Dermis microvascular lymphatic vessel endothelial cell (primary cell): ENCODE measurements at regions not wholly inside any gene's neighbourhood (a gene's known extent, or its start where the extent isn't known, plus 50 kb on each side); places are given as distances from the start of the nearest gene placed in this dataset.

Experiments used
- DNase-seq, 2 donors: peaks; one replicate each; pipeline versions ENCODE4 v3.0.0 to v3.0.0-alpha.2; 2010; ENCODE audit warnings: low read depth in 2 of 2

DNA sequence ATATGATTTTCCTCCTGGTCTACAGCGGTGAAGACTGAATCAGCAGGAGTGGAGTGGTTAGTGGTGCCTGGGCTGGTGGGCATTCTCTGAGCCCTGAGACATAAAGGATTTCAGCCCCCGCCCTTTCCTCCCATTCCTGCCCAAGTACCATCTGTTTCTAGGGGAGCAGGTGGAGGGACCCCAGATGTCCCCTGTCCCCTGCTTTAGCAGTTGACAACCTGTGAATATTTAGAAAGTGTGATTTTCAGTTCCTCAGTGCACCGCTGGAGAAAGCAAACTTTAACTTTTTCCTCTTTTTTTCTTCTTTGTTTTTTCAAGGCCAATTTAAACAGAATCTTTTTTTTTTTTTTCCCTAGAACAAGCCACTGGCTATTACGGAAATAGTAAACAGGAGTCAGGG lies 163.8 kb upstream of the MYL2 start:
- no peak for DNase-seq

DNA sequence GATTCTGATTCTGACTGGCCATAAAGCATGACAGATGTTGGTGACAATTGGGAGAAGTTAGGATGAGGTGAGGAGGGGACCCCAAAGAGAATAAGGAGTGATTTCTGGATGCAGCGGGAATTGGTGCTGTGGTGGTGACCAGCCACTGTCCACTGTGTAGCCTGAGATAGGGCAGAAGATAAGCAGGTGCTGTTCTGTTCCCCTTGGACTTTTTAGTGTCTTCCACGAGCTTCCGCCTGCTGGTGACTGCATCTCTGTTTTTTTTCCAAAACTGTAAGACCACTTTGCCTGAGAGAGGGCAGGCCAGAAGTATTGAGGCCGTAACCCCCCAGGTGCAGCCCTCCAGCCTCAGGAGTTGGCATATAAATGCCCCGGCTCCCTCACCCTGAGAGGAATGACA lies 161.2 kb upstream of the MYL2 start:
- no peak for DNase-seq

DNA sequence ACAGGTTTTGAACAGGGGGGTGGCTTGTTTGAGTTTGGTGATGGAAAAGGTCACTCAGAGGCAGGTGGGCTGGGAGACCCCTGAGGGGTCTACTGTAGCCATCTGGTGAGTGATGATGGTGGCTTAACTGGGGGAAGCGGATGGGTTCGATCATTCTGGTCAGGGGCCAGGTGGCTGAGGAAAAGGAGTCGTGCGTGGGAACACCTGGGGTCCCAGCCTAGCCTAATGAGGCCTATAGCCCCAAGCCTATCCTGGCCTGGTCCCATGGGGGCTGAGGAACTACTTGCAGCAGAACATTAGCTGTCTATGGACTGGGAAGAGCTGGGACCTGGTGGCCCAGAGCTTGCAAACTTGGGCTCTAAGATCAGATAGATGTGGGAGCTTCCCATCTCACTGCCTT lies 158.4 kb upstream of the MYL2 start:
- DNase-seq: no peak

DNA sequence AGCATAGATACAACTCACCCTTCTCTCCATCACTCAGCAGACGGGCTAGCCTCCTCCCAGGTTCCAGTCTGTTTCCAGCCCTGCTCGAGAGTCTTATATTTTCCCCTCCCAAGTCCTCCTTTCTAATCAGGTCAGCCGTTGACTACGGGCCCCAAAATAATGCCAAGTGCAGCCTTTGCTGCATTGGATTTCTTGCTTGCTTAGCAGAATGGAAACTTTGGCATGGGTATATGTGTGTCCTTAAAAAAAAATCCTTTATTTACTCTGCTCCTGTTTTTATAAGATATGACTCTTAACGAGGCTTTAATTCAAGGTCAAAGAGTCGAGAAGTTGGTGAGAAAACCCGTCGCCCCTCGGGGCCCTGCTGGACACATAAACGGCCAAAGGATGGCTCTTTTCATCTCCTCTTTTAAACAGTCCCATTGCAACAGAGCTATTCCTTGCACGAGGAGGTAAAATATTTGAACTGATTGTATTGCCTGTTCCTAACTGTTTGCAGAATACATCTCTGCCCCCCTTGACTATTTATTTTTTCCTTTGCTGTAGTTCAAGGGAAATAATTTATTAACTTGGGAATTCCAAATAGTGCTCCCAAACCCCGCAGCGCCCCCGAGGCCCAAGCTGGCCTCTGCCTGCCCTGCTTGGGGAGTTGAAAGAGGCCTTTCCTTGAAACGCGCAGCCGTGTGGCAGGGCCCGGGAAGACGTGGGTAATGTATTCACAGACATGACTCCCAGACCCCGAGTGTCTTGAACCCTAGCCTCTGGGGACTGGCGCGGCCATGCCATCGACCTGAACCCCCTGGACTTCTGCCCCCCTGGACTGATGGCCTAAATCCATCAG lies 156.5 kb upstream of the MYL2 start:
- no peak for DNase-seq

DNA sequence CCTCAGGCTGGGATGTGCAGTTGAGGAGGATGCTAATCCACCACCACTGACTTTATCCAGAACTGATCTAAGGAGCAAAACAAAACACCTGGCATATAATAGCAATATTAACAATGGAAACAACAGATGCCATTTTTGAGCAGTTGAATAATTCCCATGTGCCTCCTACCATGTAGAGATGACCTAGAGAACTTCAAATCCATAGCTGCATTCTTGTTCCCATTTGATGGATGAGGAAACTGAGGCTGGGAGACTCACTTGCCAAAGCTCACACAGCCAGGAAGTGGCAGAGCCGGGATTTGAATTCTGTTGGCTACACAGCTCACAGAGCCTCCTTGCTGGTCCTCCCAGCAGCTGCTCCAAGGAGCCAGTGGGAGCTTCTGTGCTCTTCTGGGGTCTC lies 155.8 kb upstream of the MYL2 start:
- DNase-seq: no peak

DNA sequence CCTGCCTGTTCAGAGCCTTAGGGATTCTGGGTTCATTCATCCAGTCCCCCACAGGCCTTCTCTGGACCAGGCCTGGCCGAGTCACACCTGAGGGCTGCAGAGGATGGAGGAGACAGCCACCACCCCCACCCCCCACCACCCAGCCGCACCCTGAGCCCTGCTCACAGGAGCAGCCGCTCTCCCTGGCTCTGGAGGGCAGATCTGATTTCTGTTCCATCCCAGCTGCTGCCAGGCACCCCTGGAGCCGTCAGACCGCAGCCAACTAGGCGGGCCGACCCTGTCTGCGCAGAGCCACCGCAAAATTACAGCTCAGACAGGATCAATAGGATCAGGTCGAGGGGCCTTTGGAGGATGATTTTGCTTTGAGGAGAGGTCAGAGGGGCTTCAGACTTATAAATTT lies 154.6 kb upstream of the MYL2 start:
- no peak for DNase-seq

DNA sequence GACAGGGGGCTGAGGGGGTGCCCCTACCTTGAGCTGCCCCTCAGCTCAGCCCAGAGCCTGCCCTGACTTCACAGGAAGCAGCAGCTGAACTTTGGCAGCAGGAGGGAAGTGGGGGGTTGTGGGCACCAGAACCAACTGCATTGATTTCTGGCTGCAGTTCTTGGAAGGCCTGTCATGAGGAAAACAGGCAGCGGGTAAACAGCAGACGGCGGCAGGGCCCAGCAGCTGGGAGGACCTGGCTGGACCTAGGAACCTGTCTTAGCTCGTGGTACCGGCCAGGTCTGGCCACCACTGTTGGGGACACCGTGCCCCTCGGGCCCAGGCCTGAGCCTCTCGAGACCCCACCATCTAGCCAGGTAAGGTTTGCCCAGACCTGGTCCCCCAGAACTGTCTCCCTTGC lies 154.2 kb upstream of the MYL2 start:
- DNase-seq: no peak

DNA sequence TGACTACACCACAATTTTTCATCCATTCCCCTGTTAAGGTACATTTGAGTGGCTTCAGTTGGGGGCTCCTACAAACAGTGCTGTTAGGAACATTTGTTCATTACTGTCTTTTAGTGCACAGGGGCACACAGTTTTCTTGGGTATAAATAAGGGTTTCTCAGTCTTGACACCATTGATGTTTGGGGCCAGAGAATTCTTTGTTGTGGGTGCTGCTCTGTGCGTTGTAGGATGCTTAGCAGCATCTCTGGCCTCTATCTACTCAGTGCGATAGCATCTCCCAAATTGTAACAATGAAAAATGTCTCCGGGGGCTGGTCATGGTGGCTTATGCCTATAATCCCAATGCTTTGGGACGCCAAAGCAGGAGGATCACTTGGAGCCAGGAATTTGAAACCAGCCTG lies 153.0 kb upstream of the MYL2 start:
- no peak for DNase-seq

DNA sequence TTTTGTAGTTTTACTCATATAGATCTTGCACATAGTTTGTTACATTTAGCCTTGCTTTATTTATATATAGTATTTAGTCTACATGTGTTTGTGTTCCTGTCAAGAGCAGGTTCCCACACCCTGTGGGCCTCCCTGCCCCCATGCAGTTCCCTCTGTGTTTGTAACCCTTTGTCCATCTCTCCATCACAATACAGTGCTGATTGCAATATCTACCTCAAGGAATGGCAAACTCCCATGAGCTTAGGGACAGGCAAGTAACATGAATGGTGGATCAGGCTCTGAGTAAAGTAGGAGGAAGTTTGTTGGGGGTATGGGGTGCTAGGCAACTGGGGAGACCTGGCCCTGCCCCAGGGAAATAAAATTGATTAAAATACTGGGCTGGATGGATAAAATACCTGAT lies 151.9 kb upstream of the MYL2 start:
- DNase-seq: no peak

DNA sequence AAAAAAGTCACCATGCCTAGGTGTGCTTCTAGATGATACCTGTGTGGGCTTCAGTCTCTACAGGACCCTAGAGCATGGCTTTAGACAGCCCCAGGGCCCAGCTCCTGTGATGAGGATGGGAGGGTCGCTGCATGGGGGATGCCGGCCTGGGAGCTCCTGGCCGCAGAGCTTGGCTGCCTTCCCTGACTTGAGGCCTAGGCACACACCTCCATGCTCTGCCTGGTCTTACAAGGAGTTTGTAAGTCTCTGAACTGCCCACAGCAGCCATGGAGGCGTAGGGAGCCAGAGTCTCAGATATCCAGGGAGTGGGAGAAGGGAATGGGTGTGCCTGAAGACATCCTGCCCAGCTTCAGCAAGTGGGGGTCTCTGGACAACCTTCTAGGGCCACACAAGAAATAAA lies 149.5 kb upstream of the MYL2 start:
- no peak for DNase-seq

DNA sequence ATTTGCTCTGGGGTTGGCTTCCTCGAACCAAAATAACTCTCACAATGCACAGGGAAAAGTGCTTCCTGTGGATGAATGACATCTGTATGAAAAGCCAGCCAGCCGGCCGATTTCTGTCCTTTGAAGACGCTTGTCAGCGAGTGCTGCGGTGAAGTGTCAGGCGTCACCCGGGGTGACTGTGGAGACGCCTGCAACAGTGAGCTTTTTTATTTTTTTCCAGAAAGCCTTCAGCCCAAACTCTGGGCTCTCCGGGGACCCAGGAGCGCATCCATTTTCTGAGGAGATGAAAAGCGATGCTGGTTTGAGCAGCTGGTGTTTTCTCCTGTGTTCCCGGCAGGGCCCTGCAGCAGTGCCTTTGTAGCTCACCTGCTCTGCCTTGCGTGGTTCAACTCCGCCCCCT lies 147.9 kb upstream of the MYL2 start:
- no peak for DNase-seq

DNA sequence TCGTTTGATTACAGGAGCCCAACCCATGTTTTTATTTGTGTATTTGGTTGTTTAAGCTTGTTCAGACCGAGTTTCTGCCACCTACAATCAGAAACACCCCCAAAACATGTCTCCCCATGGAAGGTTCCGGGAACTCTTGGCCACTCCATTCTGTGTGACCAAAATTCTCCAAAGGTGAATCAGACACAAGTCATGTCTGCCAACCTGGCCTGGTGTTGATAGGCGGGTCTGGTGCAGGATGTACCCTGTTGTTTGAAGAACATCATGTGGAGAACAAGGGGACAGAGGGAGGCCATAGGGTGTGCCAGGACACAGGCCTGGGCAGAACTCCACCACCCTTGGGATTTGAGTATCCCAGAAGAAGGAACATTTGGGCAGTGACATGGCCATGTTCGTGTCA lies 147.1 kb upstream of the MYL2 start:
- DNase-seq: no peak

DNA sequence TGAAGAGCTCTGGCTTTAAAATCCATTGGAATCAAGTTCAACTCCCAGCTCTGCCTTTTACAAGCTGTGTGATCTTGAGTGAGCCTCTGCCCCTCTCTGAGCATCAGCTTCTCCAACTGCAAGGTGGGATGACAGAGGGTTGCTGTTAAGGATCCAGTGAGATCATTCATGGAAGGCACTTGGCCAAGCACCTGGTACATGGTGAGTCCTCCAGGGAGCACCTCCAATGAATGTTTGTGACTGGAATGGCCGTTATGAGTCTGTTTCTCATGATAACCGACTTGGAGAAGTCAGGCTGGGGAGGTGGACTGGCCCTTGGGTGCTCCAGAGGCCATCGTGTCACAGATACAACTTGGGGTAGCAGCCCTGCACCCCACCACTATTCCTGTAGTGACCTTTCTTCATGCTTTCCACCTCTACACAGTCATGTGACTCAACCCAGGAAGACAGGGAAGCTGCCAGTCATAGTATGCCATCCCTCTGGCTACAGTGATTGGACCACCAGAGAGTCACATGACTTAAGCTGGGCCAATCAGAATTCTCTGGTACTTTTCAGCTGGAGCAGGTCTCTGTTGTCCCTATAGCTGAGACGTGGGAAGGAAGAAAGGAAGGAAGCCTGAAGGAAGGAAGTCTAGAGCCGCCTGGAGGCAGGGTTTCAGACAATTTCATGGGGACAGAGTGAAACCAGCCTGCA lies 146.5 kb upstream of the MYL2 start:
- DNase-seq: peak in 1 of 2 donors; percentile 6

DNA sequence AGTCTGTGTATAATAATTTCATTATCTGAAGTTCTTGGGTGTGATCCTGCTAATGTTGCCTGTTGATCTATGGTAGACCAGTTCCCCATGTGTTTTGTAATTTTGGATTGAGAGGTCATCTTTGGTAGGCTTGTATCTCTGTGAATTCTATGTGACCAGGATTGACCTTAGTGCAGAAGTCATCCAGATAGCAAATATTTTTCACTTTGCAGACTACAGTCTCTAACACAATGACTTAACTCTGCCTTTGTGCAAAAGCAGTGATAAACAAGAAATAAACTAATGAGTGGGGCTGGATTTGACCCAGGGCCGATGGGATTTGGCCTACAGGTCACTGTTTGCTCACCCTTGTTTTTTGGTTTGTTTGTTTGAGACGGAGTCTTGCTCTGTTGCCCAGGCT lies 144.6 kb upstream of the MYL2 start:
- no peak for DNase-seq

DNA sequence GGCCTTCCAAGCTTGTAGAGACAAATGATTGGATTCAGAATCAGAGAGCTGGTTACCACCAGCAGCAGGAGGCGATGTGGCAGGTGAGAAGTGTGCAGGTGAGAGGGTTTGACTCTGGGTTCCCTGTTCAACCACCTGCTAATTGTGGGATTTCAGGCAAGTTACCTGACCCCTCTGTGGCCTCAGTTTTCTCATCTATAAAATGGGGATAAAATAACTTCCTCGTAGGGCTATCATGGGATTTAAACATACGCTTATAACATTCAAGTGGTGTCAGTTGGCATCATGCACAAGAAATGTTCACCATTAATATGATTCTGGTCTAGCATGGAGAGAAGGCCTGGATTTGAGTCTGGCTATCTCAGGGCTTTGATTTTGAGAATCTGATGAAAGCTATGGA lies 143.8 kb upstream of the MYL2 start:
- no peak for DNase-seq

DNA sequence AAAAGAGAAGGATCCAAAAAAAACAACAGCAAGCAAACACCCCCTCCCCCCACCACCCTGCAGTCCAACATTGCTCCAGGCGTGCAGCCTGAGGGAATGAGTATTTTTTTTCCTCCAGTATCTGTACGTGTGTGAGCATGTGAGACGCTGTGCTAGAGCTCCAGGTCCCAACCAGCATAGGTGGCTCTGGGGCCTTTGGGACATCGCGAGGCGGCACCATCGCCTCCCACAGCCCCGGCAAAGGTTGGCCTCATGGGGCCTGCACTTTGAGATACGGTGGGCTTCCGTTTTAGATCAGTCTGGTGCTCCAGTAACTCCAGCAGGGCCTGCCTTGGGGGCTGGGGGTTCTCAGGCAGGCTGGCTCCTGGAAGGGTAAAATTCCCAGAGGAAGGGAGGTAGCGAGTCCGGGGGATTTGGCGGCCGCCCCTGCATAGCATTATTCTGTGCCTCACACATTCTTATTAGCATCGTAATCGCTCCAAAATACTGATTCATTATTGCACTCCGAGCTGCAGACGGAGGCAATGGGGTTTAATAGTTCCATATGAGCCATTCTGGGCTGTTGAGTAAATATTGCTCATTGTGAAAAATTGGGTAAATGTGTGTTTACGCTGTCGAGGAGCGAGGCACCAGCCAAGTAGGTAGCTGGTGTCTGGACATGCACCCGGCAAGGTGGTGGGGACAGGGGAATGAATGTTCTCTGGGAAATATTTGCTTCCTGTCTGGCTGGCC lies 143.1 kb upstream of the MYL2 start:
- no peak for DNase-seq

DNA sequence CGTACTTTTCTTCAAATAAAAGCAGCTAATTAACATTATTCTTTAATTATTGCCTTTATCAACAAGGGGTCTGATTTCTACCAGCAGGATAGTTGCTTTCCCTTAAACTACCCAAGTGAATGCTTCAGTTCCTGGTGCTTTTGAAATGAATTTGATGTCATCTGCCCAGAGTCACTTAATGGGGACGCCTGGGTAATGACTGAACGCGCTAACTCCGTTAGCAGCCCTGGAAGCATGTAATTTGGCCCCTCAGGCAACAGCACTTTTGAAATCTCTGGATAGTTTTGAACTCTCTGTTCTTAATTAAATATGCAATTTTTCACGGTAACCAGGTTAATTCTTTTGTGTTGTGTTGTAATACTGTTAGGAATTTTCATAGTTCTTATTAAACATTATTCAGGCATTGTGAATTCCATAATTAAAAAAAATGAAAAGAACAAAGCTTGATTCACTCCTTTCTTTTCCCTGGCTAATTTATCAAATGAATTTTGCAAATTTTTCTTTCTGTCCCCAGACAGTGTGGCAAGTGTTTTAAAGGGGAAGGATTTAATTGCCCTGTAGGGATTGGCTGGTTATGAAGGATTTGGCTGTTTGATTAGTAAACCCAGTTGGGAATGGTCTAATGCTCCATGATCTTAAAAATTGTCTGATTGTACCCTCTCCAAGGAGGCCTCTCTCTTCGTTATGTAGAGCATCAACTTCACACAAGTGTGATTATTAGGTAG lies 137.5 kb upstream of the MYL2 start:
- no peak for DNase-seq

DNA sequence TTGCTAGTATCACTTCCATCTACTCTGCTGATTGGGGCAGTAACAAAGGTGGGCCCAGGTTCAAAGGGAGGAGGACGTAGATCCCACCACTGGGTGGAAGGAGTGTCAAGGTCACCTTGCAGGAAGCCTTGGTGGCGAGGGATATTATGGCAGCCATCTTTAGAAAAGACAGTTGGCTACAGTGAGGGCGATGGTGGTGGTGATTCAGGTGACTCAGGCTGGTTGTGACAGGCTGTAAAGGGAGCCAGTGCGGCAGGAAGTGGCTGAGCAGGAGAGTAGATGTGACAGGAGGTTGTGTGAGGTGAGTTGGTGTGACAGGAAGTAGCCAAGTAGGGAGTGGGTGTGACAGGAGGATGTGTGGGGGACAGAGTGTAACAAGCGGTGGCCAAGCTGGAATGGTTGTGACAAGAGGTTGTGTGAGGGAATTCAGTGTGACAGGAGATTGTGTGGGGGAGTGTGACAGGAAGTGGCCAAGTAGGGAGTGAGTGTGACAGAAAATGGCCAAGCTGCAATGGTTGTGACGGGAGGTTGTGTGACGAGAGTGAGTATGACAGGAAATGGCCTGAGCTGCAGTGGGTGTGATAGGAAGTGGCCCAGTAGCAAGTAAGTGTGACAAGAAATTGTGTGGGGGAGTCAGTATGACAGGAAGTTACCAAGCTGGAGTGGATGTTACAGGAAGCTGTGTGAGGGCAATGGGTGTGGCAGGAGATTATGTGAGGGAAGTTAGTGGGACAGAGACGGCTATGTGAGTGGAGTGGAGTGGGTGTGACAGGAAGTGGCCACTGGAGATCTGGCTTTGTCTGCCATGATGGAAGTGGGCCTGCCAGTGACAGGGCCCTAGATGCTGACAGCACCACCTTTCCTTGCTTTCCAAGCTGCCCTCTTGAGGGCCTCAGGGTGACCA lies 136.5 kb upstream of the MYL2 start:
- DNase-seq: no peak

DNA sequence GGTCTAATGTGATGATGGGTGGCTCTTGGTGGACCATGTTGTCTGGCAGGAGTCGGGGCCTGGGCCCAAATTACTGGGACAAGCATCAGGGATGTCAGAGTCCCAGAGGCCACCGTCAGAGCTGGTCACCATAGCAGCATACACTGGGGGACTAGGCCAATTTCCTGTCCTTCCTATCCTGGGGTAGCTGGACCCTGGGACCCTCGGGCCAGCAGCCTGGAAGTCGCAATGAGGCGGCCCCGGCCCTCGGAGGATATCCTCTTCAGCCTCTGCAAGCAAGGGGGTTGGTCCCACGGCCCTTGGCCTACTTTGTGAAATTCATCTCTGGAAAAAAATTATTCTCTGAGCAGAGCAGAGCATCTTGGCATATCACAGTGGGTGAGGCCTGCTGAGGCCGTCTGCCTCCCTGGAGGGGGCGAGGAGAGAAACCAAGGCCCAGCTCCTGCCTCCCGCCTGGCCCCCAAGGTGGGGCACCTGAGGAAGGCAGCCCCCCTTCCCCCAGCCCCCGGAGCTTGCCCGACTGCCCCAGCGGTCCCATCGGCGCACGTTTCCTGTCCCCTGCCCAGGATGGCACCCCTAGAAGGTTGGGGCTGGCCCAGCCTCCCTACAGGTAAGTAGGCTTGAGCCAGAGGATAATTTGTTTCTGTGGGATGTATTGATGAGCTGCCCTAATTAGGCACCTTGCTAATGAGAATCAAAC lies 135.0 kb upstream of the MYL2 start:
- no peak for DNase-seq

DNA sequence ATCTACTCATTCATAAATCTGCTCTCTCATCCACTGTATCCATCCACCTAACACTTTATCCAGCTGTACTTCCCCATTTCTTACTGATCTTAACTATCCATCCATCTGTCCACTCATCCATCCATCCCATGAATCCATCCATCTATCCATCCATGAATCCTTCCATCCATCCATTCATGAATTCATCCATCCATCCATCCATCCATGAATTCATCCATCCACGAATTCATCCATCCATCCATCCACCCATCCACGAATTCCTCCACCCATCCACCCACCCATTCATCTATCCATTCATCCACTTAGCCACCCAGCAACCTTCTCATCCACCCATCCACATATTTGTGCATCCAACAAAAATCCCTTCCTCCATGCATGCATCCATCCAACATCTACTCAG lies 128.6 kb upstream of the MYL2 start:
- DNase-seq: no peak
